Activated T-helper 2 cell treated with anti-CD3 and anti-CD28 coated beads, Interferon-gamma antibody, Interleukin-2, Interleukin-4, amounts not matched to agents 10 μg/mL and 5 μg/mL and 100 μg/mL, durations not matched to agents 14 hours and 24 hours and 36 hours (primary cell): ENCODE measurements at regions not wholly inside any gene's neighbourhood (a gene's known extent, or its start where the extent isn't known, plus 50 kb on each side); places are given as distances from the start of the nearest gene placed in this dataset.

Experiments
- DNase-seq: peaks from one replicate; pipeline ENCODE4 v3.0.0; 2021; ENCODE audit warnings: low spot score
- H3K27ac Mint-ChIP-seq: one replicate; pipeline ENCODE4 v1.8.0; 2021; ENCODE audit warnings: mixed read lengths
- H3K27me3 Mint-ChIP-seq: one replicate; pipeline ENCODE4 v1.8.0; 2021; ENCODE audit warnings: low read depth, mixed read lengths
- H3K36me3 Mint-ChIP-seq: one replicate; pipeline ENCODE4 v1.8.0; 2021; ENCODE audit warnings: low read depth, mixed read lengths
- H3K4me1 Mint-ChIP-seq: one replicate; pipeline ENCODE4 v1.8.0; 2021; ENCODE audit warnings: low read depth, mixed read lengths
- H3K4me3 Mint-ChIP-seq: one replicate; pipeline ENCODE4 v1.8.0; 2021; ENCODE audit warnings: low read depth, mild to moderate bottlenecking, moderate library complexity, mixed read lengths
- H3K9me3 Mint-ChIP-seq: one replicate; pipeline ENCODE4 v1.8.0; 2021; ENCODE audit warnings: mixed read lengths
- intact Hi-C: fragments of 100-400 bp; cut with micrococcal nuclease; formaldehyde crosslinking; loops from one replicate; pipeline ENCODE4 v1.15.1; 2023

GRCh38 chr20:63087872-63088680 lies 81.3 kb upstream of the BHLHE23 start:
- DNase-seq, result no peak
- Mint-ChIP-seq H3K36me3 (no peaks in the 10 kb centered on the region), H3K4me1 (no peaks in the 10 kb centered on the region)

DNA sequence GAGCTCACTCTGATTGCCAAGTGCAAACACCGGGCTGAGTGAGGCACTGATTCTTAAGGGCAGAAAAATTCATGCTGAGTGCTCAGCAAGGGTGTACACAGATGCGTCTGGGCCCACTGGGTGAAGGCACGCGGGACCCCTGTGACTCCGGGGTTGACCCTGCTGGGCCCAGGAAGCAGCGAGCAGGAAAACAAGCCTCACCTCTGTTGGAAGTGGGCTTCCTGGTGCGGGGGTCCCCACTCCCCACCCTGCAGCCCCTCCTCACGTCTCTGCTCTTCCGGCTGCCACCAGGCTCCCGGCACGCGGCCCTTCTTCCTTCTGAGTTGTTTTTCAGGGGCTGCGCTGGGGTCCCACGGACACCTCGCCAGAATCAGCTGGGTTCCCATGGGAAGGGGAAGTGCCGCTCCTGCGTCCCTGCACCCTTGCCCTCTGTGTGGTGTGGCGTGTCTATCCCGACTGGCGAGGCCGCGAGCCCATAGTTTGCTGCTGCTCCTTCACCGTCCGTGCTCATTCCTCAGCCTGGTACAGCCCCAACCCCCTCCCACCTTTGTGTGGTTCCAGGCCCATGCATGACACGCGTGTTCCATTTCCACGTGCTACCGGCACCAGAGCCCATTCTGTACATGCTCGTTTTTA lies 80.6 kb upstream of the BHLHE23 start:
- Mint-ChIP-seq H3K27me3 (no peaks in the 10 kb centered on the region), H3K27ac (no peak overlapping the region), H3K36me3 (no peaks in the 10 kb centered on the region), H3K4me1 (no peaks in the 10 kb centered on the region), H3K9me3 (no peaks in the 10 kb centered on the region), H3K4me3 (no peak overlapping the region)
- intact Hi-C loops, result no loop called here
- no peak for DNase-seq

More at GRCh38 chr20:63087872-63088680, 81.3 kb upstream of the BHLHE23 start:
- Mint-ChIP-seq H3K9me3 (no peaks in the 10 kb centered on the region), H3K4me3 (no peak overlapping the region), H3K27me3 (no peaks in the 10 kb centered on the region), H3K27ac (no peak overlapping the region)
- intact Hi-C loops, result no loop called here

DNA sequence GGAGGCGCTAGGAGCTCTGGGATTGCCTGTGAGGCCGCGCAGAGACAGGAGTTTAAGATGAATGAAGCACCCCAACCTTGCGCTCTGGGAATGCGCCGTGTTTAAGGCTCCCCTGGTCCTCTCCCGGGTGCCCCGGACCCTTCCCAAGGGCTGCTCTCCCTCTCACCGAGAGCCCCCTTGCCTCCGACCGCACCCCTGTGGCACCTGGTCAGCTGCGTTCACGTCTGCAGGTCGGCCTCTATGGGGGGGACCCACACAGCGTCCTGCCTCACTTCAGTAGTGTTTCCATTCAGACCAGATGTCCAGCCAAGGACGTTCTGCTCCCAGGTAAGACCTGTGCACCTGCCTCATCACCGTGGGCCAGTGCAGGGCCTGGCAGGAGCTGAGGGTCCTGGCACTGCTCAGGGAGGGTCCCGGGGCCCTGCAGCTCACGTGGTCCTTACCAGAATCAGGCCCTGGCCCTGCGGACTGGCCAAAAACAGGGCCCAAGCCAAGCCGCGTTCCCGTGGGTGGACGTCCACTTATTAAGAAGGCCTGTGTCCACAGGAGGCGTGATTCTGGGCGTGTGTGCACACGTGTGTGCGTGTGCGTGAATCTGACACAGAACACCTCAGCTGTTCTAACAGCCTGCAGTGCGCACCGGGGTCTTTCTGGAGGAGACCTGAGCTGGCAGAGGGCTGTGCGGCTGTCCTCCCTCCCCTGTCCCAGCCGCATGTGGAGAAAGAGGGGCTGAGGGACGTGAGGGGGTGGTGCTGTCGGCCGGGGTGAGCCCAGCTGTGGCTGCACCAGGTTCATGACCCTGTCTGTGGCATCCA lies 79.9 kb upstream of the BHLHE23 start:
- Mint-ChIP-seq H3K36me3 (no peaks in the 10 kb centered on the region), H3K27me3 (no peaks in the 10 kb centered on the region), H3K27ac (no peak overlapping the region)

DNA sequence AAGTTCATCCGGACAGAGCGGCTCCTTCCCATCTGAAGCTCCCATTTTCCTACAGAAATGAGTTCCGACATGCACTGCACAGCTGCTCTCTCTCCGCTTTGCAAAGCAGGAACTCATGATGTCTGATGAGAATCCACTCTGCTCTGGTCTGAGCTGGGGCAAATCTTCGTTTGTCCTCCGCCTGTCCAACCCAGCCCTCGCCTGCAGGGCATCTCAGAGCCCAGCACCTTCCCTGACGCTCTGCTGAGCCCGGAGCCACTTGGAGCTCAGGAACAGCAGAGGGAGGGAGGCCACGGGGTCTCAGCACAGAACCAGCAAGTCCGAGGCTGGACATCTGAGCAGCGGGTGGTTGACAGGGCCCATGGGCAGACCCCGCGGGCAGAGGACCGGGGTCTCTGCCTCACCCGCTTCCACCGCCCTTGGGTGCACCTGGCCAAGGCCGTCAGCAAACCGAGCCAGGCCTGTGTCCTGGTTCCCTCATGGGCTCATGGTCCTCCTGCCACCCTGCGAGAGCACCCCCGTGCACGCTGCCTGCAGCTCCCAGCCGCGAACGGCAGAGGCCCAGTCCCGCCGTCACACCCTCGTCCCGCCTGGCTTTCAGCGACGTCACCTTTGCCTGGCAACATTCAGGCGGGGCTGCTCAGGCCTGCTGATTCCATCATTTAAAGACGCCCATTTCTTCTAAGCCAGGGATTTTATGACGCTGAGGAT lies 78.5 kb upstream of the BHLHE23 start:
- Mint-ChIP-seq H3K4me1 (no peaks in the 10 kb centered on the region), H3K27me3 (no peaks in the 10 kb centered on the region), H3K4me3 (no peak overlapping the region), H3K36me3 (no peaks in the 10 kb centered on the region), H3K27ac (no peak overlapping the region), H3K9me3 (no peaks in the 10 kb centered on the region)
- intact Hi-C loops, result no loop called here
- no peak for DNase-seq

More for the DNA sequence above, 79.9 kb upstream of the BHLHE23 start:
- Mint-ChIP-seq H3K4me1 (no peaks in the 10 kb centered on the region), H3K9me3 (no peaks in the 10 kb centered on the region), H3K4me3 (no peak overlapping the region)
- intact Hi-C loops, result no loop called here
- no peak for DNase-seq

GRCh38 chr20:63084563-63084927 lies 77.8 kb upstream of the BHLHE23 start:
- H3K4me3 Mint-ChIP-seq, result no peak overlapping the region

GRCh38 chr20:63083831-63084562 lies 77.2 kb upstream of the BHLHE23 start:
- DNase-seq, result no peak
- no peak overlapping the region for H3K4me3 Mint-ChIP-seq
- no peaks in the 10 kb centered on the region for H3K27me3 Mint-ChIP-seq
- intact Hi-C loops, result no loop called here
- no peaks in the 10 kb centered on the region for H3K4me1 Mint-ChIP-seq
- H3K36me3 Mint-ChIP-seq, result no peaks in the 10 kb centered on the region
- no peaks in the 10 kb centered on the region for H3K9me3 Mint-ChIP-seq
- H3K27ac Mint-ChIP-seq, result no peak overlapping the region

More at GRCh38 chr20:63084563-63084927, 77.8 kb upstream of the BHLHE23 start:
- no peaks in the 10 kb centered on the region for H3K36me3 Mint-ChIP-seq
- DNase-seq, result no peak
- H3K27me3 Mint-ChIP-seq, result no peaks in the 10 kb centered on the region
- intact Hi-C loops, result no loop called here
- H3K9me3 Mint-ChIP-seq, result no peaks in the 10 kb centered on the region
- H3K27ac Mint-ChIP-seq, result no peak overlapping the region
- H3K4me1 Mint-ChIP-seq, result no peaks in the 10 kb centered on the region

- H3K36me3 Mint-ChIP-seq, result no peaks in the 10 kb centered on the region
- no peak overlapping the region for H3K4me3 Mint-ChIP-seq
- no peak for DNase-seq
- no peak overlapping the region for H3K27ac Mint-ChIP-seq
- peaks cover 5% of the 10 kb centered on the region for H3K9me3 Mint-ChIP-seq
- no peaks in the 10 kb centered on the region for H3K4me1 Mint-ChIP-seq
- no peaks in the 10 kb centered on the region for H3K27me3 Mint-ChIP-seq
- intact Hi-C loops, result no loop called here
Measured at GRCh38 chr20:63082939-63083735, 76.4 kb upstream of the BHLHE23 start.

- intact Hi-C loops, result no loop called here
- H3K4me1 Mint-ChIP-seq, result no peaks in the 10 kb centered on the region
- no peak overlapping the region for H3K27ac Mint-ChIP-seq
- DNase-seq, result no peak
- no peak overlapping the region for H3K4me3 Mint-ChIP-seq
- H3K36me3 Mint-ChIP-seq, result no peaks in the 10 kb centered on the region
- peaks cover 12% of the 10 kb centered on the region for H3K9me3 Mint-ChIP-seq
- no peaks in the 10 kb centered on the region for H3K27me3 Mint-ChIP-seq
Measured at GRCh38 chr20:63082308-63082938, 75.7 kb upstream of the BHLHE23 start.

DNA sequence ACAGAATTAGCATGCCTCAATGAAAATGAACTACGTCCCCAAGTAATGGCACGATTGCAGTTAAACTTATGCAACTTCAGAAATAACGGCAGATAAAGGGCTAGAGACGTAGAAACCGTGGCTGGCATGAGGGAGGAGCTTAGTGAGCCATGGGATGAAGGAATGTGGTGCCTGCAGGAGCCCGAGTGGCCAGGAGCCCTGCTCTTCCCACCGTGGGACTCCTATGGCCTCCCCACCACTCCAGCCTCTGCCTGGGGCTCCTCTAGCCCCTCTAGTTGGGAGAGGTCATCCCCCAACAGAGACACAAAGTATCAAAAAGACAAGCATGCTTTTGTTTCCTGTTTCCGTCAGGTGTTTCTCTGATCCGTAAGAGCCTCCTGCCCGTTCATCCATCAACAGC lies 75.1 kb upstream of the BHLHE23 start:
- Mint-ChIP-seq H3K36me3 (no peaks in the 10 kb centered on the region), H3K27me3 (no peaks in the 10 kb centered on the region), H3K9me3 (peaks cover 15% of the 10 kb centered on the region), H3K27ac (no peak overlapping the region), H3K4me1 (no peaks in the 10 kb centered on the region), H3K4me3 (no peak overlapping the region)
- no peak for DNase-seq
- intact Hi-C loops, result no loop called here

- Mint-ChIP-seq H3K27ac (no peak overlapping the region), H3K36me3 (no peaks in the 10 kb centered on the region), H3K9me3 (peaks cover 15% of the 10 kb centered on the region), H3K4me1 (no peaks in the 10 kb centered on the region), H3K4me3 (no peak overlapping the region), H3K27me3 (no peaks in the 10 kb centered on the region)
- intact Hi-C loops, result no loop called here
- DNase-seq, result no peak
Measured at GRCh38 chr20:63081351-63081750, 74.6 kb upstream of the BHLHE23 start.

- Mint-ChIP-seq H3K36me3 (no peaks in the 10 kb centered on the region), H3K27me3 (no peaks in the 10 kb centered on the region), H3K4me3 (no peak overlapping the region), H3K9me3 (peaks cover 15% of the 10 kb centered on the region), H3K4me1 (no peaks in the 10 kb centered on the region), H3K27ac (no peak overlapping the region)
- intact Hi-C loops, result no loop called here
- DNase-seq, result no peak
Measured at GRCh38 chr20:63080811-63081210, 74.0 kb upstream of the BHLHE23 start.
